ENCODE measurements at regions not wholly inside any gene's neighbourhood (a gene's known extent, or its start where the extent isn't known, plus 50 kb on each side); places are given as distances from the start of the nearest gene placed in this dataset.
"Not testable (repeated sequence)": the region's sequence is repeated elsewhere in the genome, so short reads cannot be mapped to it uniquely, and the experiment has no call there.

DNA sequence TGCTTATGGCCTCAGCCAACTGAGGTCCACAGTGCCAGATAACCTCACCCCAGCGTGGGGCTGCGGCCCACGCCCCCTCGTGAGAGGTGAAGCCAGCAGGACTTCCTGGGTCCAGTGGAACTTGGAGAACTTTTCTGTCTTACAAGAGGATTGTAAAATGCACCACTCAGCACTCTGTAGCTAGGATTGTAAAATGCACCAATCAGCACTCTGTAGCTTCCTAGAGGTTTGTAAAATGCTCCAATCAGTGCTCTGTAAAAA is 109.1 kb downstream of the AKAP11 start:
- no peaks in the 10 kb centered on the region for H3K36me3 ChIP-seq (ENCODE audit: low read depth, low read length)
- H3K4me2 ChIP-seq (ENCODE audit: low read length): no peak overlapping the region
- no peaks in the 10 kb centered on the region for H3F3A ChIP-seq (ENCODE audit: low read length, unreplicated experiment)
- intact Hi-C loops (cut with micrococcal nuclease): no loop called here
- H3K4me1 ChIP-seq (ENCODE audit: insufficient read depth, low read length): no peaks in the 10 kb centered on the region
- no peak overlapping the region for H2AFZ ChIP-seq (ENCODE audit: low read length)
- H3K27ac ChIP-seq (ENCODE audit: low read length): no peak overlapping the region
- BruUV-seq (replicated peaks): no TSS peak
- CTCF ChIA-PET: no interaction called here
- no peak overlapping the region for H3K9ac ChIP-seq (ENCODE audit: low read length)
- H3K9me2 ChIP-seq (replicated peaks; ENCODE audit: low read length): no peaks in the 10 kb centered on the region
- no peak for ATAC-seq
- H3K9me3 ChIP-seq (ENCODE audit: low read length): no peaks in the 10 kb centered on the region
- H3K27me3 ChIP-seq (ENCODE audit: low read length): no peaks in the 10 kb centered on the region
- POLR2A ChIA-PET (ENCODE audit: unreplicated experiment): no interaction called here
- H3K79me2 ChIP-seq (ENCODE audit: low read length): no peaks in the 10 kb centered on the region
- TF ChIP-seq EZH2 (IDR thresholded peaks at IDR 0.05; ENCODE audit: low read length, unreplicated experiment) (no peak), EZH2phosphoT487 (IDR thresholded peaks at IDR 0.05; ENCODE audit: borderline replicate concordance, low read length) (no peak)
- TF ChIP-seq, protein P1, sequence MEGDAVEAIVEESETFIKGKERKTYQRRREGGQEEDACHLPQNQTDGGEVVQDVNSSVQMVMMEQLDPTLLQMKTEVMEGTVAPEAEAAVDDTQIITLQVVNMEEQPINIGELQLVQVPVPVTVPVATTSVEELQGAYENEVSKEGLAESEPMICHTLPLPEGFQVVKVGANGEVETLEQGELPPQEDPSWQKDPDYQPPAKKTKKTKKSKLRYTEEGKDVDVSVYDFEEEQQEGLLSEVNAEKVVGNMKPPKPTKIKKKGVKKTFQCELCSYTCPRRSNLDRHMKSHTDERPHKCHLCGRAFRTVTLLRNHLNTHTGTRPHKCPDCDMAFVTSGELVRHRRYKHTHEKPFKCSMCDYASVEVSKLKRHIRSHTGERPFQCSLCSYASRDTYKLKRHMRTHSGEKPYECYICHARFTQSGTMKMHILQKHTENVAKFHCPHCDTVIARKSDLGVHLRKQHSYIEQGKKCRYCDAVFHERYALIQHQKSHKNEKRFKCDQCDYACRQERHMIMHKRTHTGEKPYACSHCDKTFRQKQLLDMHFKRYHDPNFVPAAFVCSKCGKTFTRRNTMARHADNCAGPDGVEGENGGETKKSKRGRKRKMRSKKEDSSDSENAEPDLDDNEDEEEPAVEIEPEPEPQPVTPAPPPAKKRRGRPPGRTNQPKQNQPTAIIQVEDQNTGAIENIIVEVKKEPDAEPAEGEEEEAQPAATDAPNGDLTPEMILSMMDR (conservative IDR thresholded peaks at IDR 0.05; ENCODE audit: low read depth, low read length): no peak
- H4K20me1 ChIP-seq (ENCODE audit: low read length): no peaks in the 10 kb centered on the region
- DNase-seq: no peak
- no peak overlapping the region for H3K4me3 ChIP-seq (ENCODE audit: low read length)

DNA sequence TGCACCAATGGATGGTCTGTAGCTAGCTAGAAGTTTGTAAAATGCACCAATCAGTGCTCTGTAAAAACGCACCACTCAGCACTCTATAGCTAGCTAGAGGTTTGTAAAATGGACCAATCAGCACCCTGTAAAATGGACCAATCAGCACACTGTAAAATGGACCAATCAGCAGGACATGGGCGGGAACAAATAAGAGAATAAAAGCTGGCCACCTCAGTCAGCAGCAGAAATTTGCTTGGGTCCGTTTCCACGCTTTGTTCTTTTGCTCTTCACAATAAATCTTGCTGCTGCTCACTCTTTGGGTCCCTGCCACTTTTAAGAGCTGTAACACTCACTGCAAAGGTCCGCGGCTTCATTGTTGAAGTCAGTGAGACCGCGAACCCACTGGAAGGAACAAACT is 109.5 kb downstream of the AKAP11 start:
- ATAC-seq; H3K4me2 ChIP-seq (ENCODE audit: low read length); H2AFZ ChIP-seq (ENCODE audit: low read length); H3K36me3 ChIP-seq (ENCODE audit: low read depth, low read length); H3K27ac ChIP-seq (ENCODE audit: low read length); H3K79me2 ChIP-seq (ENCODE audit: low read length); H3K4me1 ChIP-seq (ENCODE audit: insufficient read depth, low read length); DNase-seq; H3F3A ChIP-seq (ENCODE audit: low read length, unreplicated experiment); H3K4me3 ChIP-seq (ENCODE audit: low read length); H3K9ac ChIP-seq (ENCODE audit: low read length); H3K27me3 ChIP-seq (ENCODE audit: low read length); H4K20me1 ChIP-seq (ENCODE audit: low read length); H3K9me2 ChIP-seq (replicated peaks; ENCODE audit: low read length); CTCF ChIA-PET; BruUV-seq (replicated peaks); POLR2A ChIA-PET (ENCODE audit: unreplicated experiment); H3K9me3 ChIP-seq (ENCODE audit: low read length); intact Hi-C loops (cut with micrococcal nuclease): not testable (repeated sequence)

DNA sequence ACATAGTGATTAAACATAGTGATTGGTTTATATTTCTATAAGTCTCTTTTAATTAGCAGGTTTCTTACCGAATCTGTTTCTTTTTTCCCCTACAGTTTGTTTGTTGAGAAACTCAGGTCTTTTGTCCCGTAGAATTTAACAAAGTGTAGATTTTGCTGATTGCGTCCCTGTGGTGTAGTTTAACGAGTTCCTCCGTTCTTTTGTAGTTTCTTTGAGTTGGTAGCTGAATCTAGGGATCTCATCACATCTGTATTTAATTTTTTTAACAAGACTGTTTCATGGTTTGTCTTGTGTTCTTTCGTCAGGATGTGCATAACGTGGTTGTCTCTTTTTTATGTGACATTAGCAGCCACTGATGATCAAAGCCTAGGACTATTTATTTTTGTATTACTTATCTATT is 111.1 kb downstream of the AKAP11 start:
- no peak overlapping the region for H2AFZ ChIP-seq (ENCODE audit: low read length)
- no peaks in the 10 kb centered on the region for H3K9me2 ChIP-seq (replicated peaks; ENCODE audit: low read length)
- H3K36me3 ChIP-seq (ENCODE audit: low read depth, low read length): no peaks in the 10 kb centered on the region
- H3K4me1 ChIP-seq (ENCODE audit: insufficient read depth, low read length): no peaks in the 10 kb centered on the region
- no peak overlapping the region for H3K4me2 ChIP-seq (ENCODE audit: low read length)
- ATAC-seq (no peak), DNase-seq (no peak)
- no peaks in the 10 kb centered on the region for H3K79me2 ChIP-seq (ENCODE audit: low read length)
- H3F3A ChIP-seq (ENCODE audit: low read length, unreplicated experiment): no peaks in the 10 kb centered on the region
- no peaks in the 10 kb centered on the region for H3K9me3 ChIP-seq (ENCODE audit: low read length)
- no peak overlapping the region for H3K27ac ChIP-seq (ENCODE audit: low read length)
- TF ChIP-seq EZH2 (IDR thresholded peaks at IDR 0.05; ENCODE audit: low read length, unreplicated experiment): no peak
- no peaks in the 10 kb centered on the region for H4K20me1 ChIP-seq (ENCODE audit: low read length)
- BruUV-seq (replicated peaks): no TSS peak
- intact Hi-C loops (cut with micrococcal nuclease): no loop called here
- ChIA-PET CTCF (no interaction called here), POLR2A (ENCODE audit: unreplicated experiment) (no interaction called here)
- H3K9ac ChIP-seq (ENCODE audit: low read length): no peak overlapping the region
- no peak overlapping the region for H3K4me3 ChIP-seq (ENCODE audit: low read length)
- no peaks in the 10 kb centered on the region for H3K27me3 ChIP-seq (ENCODE audit: low read length)

DNA sequence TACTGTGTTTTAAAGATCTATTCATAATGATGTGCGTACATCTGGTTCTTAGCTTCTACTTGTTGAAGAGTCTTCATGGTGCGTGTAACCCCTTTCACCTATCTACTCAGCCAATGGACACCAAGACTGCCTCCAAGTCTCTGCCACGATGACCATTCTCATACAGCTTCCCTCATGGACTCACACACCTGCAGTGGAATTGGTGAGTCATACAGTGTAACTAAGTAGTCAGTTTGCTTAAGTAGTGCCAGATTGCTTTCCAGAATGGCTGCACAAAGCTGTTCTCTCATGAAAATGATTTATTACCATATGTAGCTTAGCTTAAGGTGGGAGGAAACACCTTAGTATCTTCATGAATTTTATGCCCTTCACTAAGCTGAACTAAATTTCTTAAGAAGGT is 112.3 kb downstream of the AKAP11 start:
- Histone ChIP-seq H3F3A (ENCODE audit: low read length, unreplicated experiment) (no peaks in the 10 kb centered on the region), H3K9me3 (ENCODE audit: low read length) (no peaks in the 10 kb centered on the region), H3K36me3 (ENCODE audit: low read depth, low read length) (no peaks in the 10 kb centered on the region), H4K20me1 (ENCODE audit: low read length) (no peaks in the 10 kb centered on the region), H3K27ac (ENCODE audit: low read length) (no peak overlapping the region), H3K9me2 (replicated peaks; ENCODE audit: low read length) (no peaks in the 10 kb centered on the region), H3K4me1 (ENCODE audit: insufficient read depth, low read length) (no peaks in the 10 kb centered on the region), H3K9ac (ENCODE audit: low read length) (no peak overlapping the region), H3K4me3 (ENCODE audit: low read length) (no peak overlapping the region), H3K4me2 (ENCODE audit: low read length) (no peak overlapping the region), H2AFZ (ENCODE audit: low read length) (no peak overlapping the region), H3K79me2 (ENCODE audit: low read length) (no peaks in the 10 kb centered on the region), H3K27me3 (ENCODE audit: low read length) (no peaks in the 10 kb centered on the region)
- ChIA-PET CTCF (interaction anchor here (1.1 kb wide), 1 partner anchor 50 kb away, joined by 5 read pairs; no protein-coding TSS in a partner anchor), POLR2A (ENCODE audit: unreplicated experiment) (no interaction called here)
- intact Hi-C loops (cut with micrococcal nuclease): loop anchor here (2.0 kb wide), 1 partner anchor 175 kb away; no protein-coding TSS in a partner anchor
- no peak for TF ChIP-seq EZH2phosphoT487 (IDR thresholded peaks at IDR 0.05; ENCODE audit: borderline replicate concordance, low read length)
- TF ChIP-seq EZH2 (IDR thresholded peaks at IDR 0.05; ENCODE audit: low read length, unreplicated experiment): no peak
- TF ChIP-seq, protein P1 (conservative IDR thresholded peaks at IDR 0.05; ENCODE audit: low read depth, low read length): no peak
- BruUV-seq (replicated peaks): no TSS peak
- DNase-seq (peak; percentile 59), ATAC-seq (peak; percentile 86)
